Activated T-cell treated with anti-CD3 and anti-CD28 coated beads for 1 hour (primary cell): ENCODE measurements at regions not wholly inside any gene's neighbourhood (a gene's known extent, or its start where the extent isn't known, plus 50 kb on each side); places are given as distances from the start of the nearest gene placed in this dataset.
"Not testable (repeated sequence)": the region's sequence is repeated elsewhere in the genome, so short reads cannot be mapped to it uniquely, and the experiment has no call there.

Experiments
- DNase-seq: peaks from one replicate; pipeline ENCODE4 v3.0.0-alpha.2; 2020; ENCODE audit warnings: low read depth

DNA sequence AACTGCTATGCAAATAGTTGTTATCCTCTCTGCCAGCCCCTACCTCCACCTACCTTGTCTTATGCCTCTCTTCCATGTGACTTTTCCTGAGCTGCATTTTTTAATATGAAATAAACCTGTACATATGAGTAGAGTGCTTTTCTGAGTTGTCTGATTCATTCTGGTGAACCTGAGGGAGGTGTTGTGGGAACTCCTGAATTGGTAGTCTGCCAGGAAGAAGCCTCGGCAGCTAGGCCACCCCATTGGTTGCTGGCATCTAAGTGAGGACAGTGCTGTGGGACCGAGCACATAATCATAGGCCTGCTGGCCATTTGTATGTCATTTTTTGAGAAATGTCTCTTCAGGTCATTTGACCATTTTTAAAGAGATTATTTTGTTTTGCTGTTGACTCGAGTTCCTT is 1146.8 kb downstream of the UQCRFS1 start:
- no peak for DNase-seq

DNA sequence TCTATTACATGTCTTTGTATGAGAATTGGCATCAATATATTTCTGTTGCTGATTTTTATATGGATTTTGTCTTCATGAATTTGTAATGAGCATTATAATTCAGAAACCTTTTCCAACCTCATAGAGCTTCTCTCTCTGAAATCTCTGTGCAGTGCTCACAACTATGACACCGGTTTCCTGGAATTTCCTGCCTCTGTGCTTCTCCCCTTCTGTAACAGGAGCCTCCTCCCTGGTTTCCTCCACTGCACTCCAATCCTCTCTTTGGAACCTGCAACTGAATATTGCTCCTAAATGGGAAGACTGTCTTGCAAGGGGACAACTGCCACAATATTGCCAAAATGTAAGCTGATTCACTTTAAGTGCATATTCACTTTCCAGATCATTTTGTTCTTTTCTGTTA is 1147.9 kb downstream of the UQCRFS1 start:
- DNase-seq = no peak

DNA sequence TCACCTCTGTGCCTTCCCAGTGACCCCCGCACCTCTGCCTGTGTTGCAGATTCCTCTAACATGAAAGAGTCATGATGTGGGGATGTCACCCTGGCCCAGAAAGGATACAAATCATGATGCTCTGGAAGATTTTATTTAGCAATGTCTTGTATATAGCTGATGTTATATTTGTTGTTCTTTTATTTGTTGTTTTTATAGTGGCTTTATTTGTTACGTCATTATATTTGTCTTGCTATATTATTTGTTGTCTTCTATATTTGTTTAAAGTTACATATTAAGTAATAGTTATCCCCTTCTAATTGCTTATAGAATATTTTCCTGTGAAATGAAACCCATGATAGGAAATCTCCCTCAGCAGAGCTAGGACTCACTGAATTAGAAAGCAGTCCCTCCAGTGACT is 1149.2 kb downstream of the UQCRFS1 start:
- no peak for DNase-seq

DNA sequence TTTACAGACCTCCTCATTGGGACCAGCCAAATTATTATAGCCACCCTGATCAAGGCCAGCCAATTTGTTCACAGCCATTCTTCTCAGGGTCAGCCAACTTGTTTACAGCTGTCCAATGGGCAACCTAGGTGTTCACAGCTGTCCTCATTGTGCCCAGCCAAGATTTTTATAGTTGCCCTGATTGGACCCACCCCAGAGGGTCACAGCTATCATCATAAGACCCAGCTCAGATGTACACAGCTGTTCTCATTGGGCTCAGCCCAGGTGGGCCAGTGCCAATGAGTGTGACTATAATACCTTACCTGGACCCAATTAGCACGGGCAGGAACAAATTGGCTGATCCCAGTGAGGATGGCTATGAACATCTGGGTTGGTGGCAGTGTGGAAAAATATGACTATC is 1151.8 kb downstream of the UQCRFS1 start:
- DNase-seq = no peak

DNA sequence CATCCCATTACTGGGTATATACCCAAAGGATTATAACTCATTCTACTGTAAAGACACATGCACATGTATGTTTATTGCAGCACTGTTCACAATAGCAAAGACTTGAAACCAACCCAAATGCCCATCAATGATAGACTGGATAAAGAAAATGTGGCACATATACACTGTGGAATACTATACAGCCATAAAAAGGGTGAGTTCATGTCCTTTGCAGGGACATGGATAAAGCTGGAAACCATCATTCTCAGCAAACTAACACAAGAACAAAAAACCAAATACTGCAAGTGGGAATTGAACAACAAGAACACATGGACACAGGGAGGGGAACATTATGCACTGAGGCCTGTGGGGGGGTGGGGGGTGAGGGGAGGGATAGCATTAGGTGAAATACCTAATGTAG is 1155.9 kb downstream of the UQCRFS1 start:
- DNase-seq = not testable (repeated sequence)

DNA sequence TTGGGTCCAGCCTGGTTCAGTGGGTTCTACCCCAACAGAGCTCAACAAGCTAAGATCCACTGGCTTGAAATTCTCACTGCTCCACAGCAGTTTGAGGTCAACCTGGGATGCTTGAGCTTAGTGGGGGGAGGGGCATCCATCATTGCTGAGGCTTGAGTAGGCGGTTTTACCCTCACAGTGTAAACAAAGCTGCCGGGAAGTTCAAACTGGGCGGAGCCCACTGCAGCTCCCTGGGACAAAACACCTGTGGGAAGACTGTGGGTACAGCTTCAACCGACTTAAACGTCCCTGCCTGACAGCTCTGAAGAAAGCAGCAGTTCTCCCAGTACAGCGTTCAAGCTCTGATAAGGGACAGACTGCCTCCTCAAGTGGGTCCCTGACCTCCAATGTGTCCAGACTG is 1161.9 kb downstream of the UQCRFS1 start:
- no peak for DNase-seq

DNA sequence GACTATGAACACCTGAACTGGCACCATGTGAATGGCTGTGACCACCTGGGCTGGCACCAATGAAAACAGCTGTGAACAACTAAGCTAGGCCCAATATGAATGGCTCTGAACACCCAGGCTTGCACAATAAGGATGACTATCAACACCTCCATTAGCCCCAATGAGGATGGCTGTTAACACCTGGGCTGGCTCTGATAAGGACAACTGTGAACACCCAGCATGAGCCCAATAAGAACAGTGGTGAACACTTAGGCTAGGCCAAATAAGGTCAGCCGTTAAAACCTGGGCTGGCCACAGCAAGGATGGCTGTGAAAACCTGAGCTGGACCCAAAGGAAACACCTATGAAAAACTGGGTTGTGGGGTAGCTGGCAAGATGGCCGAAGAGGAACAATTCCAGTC is 1163.1 kb downstream of the UQCRFS1 start:
- no peak for DNase-seq

DNA sequence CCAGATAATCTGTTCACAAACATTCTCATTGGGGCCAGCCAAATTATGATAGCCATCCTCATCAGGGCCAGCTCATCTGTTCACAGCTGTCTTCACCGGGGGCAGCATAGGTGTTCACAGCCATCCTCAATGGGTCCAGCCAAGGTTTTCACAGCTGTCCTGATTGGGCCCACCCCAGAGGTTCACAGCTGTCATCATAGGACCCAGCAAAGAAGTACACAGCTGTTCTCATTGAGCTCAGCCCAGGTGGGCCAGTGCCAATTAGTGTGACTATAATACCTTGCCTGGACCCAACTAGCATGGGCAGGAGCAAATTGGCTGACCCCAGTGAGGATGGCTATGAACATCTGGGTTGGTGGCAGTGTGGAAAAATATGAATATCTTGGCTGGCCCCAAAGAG is 1166.0 kb downstream of the UQCRFS1 start:
- DNase-seq = no peak

DNA sequence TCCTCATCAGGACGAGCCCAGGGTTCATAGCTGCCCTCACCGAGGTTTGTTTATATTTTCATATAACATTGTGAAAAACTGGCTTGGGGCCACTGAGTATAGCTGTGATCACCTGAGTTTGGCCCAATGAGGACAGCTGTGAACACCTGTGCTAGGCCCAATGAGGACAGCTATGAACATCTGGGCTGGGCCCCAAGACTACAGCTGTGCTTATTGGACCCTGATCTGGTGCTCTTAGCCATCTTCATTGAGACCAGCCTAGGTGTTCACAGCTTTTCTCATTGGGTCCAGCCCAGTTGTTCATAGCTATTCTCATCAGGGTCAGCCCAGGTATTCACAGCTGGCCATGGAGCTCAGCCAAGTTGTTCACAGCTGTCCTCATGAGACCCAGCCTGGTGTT is 1167.3 kb downstream of the UQCRFS1 start:
- DNase-seq = no peak

DNA sequence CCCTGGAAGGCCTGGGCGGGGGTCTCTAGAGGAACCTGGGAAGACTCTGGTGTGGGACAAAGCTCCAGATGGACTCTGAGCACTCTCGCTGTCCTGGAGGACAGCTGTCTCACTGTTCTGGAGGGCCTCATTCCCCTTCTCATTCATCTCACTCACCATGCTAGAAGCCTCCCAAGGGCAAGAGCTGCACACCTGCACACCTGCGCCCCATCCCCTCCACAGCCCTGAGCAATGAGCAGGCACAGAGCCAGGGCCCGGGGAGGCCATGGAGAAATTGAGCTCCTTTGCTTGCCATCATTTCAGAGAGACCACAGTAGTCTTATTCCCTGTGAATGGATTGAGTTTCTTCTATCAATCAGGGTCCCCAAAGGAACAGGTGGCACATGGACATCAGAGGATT is 1168.5 kb downstream of the UQCRFS1 start:
- DNase-seq = no peak

DNA sequence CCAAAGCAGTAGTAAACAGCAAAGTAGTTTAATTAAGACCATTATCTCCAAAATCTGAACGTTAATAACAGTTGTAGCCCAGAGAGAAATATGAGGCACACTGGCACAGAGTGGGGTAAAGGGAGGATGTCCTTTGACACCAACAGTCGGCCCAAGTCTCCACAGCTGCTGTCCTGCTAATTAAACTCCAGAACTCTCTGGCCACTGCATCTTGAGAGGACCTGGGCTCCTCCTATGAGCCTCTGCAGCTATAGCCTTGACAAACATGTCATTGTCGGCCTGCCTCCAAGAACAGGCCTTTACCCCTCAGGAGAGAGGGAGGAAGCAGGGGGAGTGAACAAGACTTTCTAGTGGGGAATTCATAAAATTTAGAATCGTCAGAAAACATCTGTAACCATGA is 1170.4 kb downstream of the UQCRFS1 start:
- DNase-seq = no peak

DNA sequence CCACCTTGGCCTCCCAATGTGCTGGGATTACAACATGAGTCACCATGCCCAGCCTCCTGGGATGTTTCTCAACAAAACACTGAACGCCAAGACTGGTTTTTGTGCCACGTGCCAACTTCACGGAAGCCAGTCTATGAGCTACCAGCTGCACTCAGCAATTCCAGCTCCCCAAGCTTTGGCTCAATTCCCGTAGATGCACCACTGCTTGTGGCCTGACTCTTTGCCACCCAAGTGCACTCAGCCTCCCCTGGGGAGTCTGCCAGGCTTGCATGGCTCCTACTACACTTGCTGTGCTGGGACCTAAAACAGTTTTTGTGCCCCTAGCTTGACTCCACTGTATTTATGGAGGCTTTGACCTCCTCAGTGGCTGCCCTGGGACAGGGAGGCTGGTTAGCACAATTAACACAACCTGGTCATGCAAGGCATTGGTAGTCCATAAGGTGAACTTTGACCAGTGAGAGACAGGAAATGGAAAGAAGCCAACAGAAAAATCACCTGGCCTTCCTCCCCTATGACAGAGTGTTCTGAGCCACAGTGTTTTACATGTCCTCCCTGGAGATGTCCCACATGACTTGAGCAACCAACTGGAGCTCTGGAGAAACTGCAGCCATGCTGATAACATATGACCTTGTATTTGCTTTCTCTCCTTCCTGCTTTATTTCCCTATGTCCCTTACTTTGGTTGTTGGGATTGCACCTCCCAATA is 1173.1 kb downstream of the UQCRFS1 start:
- DNase-seq = no peak

DNA sequence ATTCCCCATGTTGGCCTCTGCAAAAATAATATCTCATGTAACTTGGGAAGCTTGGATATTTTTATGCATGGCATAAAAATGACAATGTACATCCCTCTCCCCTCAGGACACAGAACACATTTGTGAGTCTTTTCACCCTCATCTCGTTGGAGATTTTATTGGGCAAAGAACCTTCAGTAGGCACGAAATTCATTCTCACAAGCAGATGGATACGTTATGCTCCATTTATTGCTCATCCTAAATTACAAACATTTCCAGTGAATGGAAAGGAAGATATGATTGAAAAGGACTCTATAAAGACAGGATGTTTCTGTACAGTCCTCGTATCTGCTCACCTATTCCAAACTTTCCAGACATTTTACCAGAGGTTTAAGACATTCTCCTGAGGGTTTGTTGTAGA is 1175.8 kb downstream of the UQCRFS1 start:
- no peak for DNase-seq

DNA sequence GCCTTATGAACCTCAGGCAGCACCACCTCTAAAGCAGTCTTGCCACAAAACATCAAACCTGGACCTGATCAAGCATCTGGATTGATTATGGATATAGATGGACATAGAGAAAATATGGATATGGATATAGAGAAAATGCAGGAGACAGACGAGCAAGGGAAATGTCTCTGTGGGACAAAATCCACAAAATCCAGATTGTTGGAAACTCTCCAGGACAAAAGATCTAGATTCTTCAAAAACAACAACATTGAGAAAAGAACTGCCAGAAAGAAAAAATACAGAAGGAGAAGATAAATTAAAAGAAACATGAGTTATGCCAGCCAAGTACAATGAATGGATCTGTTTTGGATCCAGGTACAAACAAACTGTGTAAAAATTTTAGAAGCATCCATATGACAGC is 1176.5 kb downstream of the UQCRFS1 start:
- DNase-seq = no peak

DNA sequence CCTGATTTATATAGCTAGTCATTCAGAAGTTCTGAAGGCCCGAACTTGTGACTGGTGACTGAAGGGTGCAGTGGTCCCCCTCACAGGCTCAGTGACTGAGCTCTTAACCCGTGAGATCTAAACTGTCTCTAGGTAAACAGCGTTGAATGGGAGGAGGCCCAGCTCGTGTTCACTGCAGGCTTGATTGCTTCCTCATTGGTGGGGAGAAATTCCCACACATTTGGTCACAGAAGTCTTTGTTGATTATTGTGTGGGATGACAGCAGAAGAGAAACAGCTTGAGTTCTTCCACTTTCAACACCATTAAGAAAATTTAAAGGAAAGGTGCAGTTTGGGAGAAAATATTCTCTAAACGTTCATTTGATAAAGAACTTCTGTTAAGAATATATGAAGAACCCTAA is 1178.0 kb downstream of the UQCRFS1 start:
- DNase-seq = no peak

DNA sequence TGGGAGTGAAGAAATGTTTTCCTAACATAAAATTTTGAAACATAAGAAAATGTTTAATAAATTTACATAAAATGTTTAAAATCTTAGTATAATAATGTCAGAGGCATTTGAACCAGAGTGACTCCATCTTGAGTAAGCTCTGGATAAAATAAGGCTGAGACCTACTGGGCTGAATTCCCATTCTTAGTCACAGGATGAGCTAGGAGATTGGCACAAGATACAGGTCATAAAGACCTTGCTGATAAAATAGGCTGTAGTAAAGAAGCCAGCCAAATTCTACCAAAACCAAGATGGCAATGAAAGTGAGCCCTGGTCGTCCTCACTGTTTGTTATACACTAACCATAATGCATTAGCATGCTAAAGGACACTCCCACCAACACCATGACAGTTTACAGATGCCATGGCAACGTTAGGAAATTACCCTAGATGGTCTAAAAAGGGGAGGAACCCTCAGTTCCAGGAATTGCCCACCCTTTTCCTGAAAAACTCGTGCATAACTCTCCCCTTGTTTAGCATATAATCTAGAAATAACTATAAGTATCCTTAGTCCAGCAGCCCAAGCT is 1184.0 kb downstream of the UQCRFS1 start:
- DNase-seq = no peak

DNA sequence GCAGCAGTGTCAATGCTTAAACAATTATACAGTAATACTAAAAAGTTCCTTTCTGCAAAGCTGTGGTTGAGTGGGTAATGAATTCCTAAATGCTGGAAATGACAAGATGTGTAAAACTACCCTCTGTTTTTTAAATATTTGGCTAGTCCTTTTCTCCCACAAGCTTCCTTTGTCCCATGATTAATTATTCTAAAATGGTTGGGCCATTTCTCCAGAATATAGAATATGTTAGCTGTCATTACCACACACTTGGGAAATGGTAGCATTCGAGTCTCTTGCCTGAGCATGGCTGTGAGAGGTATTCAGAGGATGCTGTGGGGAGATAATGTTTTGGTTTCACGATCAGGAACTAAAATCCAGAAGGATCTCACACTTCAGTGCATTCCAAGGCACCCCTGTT is 1185.8 kb downstream of the UQCRFS1 start:
- DNase-seq = no peak

DNA sequence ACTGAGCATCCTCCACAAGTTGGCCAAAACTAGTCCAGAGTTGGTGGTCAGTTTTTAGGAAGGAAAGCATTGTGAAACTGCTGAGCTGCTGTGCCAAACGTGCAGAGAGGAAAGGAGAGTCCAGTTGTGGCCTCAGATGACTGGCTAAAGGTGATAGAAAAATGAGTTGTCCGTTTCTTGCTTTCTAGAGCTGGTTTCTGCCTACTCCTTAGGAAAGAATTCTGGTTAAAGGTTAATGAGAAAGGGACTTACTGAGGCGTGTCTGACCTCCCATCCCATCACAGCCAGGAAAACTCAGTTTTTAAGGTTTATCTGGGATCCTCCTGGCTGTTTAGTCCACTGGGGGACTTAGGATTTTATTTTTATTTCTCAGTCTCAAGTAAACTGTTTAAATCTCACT is 1186.3 kb downstream of the UQCRFS1 start:
- DNase-seq = no peak

DNA sequence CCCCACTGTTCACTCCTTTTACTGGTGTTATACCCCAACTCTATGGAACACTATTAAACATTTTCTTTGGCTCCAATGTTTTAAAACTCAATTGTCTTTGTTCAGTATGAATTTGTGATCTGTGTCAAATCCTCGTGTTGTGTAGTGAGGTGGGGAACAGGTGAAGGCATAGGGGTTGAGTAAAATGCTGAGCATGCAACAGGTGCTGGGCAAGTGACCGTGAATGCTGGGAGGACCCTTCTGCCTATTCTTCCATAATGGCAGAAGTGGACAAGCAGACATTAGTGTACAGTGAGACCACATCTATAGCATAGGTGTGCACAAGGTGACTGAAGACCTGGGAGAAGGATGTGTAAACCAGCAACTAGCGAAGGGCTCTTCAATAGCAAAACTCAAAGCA is 1188.0 kb downstream of the UQCRFS1 start:
- no peak for DNase-seq

DNA sequence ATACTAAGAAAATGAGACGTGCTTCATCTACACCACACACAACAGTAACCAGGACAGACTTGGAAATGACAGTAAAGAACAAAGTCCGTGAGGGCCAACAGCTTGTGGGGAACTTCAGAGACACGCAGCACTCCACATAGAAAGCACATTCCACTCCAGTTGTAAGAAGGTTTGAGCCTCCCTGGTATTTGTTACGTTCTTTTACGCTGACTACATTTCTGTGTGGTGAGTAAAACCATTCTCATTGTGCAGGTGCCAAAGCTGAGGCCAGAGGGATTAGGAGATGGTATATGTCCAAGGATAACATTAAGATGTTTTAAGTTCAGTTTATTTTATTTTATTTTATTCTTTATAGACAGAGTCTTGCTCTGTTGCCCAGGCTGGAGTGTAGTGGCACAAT is 1189.9 kb downstream of the UQCRFS1 start:
- no peak for DNase-seq

DNA sequence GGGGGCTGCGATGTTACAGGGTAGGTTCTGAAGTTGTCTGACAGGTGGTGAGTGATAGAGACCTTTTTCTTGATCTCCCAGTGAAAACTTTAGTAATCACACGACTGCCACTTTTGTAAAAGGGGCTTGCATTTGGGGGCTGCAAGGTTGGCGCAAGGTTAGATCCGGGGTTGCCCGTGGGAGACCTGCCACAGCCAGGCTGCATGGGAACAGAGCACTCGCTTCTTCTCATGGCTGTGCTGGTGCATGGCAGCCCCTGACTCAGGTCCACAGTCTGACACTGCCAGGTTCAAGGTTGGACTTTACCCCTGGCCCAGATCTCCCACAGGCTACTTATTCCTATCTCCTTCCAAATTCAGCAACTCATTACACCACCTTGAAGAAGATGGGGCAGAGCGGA is 1190.4 kb downstream of the UQCRFS1 start:
- no peak for DNase-seq

DNA sequence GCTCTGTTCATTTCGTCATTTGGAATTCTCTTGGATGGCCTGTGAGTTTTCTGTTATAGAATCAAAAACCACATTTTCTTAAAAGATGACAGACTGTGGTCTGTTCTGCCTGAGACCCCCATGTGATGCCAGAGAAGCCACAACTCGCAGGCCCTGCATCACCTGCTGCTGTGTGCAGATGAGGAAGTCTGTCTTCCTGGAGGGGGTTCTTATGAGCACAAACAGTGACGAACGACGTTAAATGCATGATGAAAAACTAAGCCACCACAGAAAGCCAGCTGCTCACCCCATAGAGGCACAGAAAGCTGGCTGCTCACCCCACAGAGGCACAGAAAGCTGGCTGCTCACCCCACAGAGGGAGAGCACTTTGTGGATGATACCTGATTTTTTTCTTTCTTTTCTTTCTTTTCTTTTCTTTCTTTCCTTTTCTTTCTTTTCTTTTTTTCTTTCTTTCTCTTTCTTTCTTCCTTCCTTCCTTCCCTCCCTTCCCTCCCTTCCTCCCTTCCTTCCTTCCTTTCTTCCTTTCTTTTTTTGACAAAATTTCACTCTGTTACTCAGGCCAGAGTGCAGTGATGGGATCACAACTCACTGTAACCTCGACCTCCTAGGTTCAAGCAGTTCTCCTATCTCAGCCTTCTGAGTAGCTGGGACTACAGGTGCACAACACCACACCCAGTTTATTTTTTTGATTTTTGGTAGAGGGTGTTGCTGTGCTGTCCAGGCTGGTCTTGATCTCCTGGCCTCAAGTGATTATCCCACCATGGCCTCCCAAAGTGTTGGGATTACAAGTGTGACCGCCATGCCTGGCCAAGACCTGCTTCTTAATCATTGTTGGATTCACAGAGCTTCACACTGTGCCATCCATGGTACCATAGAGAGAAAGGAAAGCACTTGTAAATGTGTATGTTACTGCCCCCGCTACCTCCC is 1191.4 kb downstream of the UQCRFS1 start:
- no peak for DNase-seq

DNA sequence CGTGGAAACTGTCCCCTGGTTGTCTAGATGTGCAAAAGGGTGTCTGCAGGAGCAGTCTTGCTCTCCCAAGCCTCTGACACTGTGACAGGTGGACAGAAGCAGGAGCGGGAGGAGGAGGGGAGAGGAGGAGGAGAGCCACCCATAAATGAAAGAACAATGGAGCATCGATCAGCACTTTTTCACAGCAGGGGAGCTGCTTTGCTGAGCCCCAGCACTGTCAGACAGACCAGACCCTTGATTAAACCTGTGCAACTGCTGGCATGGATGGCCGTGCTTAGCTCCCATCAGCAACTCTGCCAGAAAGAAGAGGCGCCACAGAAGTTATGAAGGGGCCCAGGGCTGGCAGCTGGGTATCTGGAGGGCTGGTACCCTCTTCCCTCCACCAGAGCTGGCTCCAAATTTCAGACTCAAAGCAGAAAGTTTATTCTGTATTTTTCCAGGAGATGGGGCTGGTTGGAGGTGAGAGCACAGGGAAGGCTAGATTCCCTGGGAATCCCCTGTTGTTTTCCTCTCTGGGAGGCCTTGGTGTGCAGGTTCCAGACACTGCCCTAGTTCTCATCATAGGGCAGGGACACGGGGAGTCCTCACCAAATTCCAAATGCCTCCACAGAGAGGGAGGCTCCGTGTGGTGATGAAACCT is 1192.2 kb downstream of the UQCRFS1 start:
- DNase-seq = no peak
